ENCODE measurements at regions not wholly inside any gene's neighbourhood (a gene's known extent, or its start where the extent isn't known, plus 50 kb on each side); places are given as distances from the start of the nearest gene placed in this dataset.

GRCh38 chr9:85269811-85270210 lies 471.9 kb downstream of the AGTPBP1 start:
- H3K4me3 ChIP-seq (ENCODE audit: low read depth, low read length): no peak overlapping the region
- no peak for TF ChIP-seq CTCF (IDR thresholded peaks at IDR 0.05; ENCODE audit: control insufficient read depth, extremely low read depth, insufficient read depth)
- DNase-seq (ENCODE audit: low read depth): no peak

GRCh38 chr9:85268131-85268530 lies 473.6 kb downstream of the AGTPBP1 start:
- TF ChIP-seq CTCF (IDR thresholded peaks at IDR 0.05; ENCODE audit: control insufficient read depth, extremely low read depth, insufficient read depth): no peak
- H3K4me3 ChIP-seq (ENCODE audit: low read depth, low read length): no peak overlapping the region
- DNase-seq (ENCODE audit: low read depth): no peak

GRCh38 chr9:85264695-85265094 lies 477.1 kb downstream of the AGTPBP1 start:
- no peak for TF ChIP-seq CTCF (IDR thresholded peaks at IDR 0.05; ENCODE audit: control insufficient read depth, extremely low read depth, insufficient read depth)
- no peak overlapping the region for H3K4me3 ChIP-seq (ENCODE audit: low read depth, low read length)
- DNase-seq (ENCODE audit: low read depth): no peak

GRCh38 chr9:85263288-85263687 lies 478.5 kb downstream of the AGTPBP1 start:
- DNase-seq (ENCODE audit: low read depth): no peak
- H3K4me3 ChIP-seq (ENCODE audit: low read depth, low read length): no peak overlapping the region
- no peak for TF ChIP-seq CTCF (IDR thresholded peaks at IDR 0.05; ENCODE audit: control insufficient read depth, extremely low read depth, insufficient read depth)

GRCh38 chr9:85262333-85262732 lies 479.4 kb downstream of the AGTPBP1 start:
- TF ChIP-seq CTCF (IDR thresholded peaks at IDR 0.05; ENCODE audit: control insufficient read depth, extremely low read depth, insufficient read depth): no peak
- no peak for DNase-seq (ENCODE audit: low read depth)
- H3K4me3 ChIP-seq (ENCODE audit: low read depth, low read length): no peak overlapping the region

- no peak for TF ChIP-seq CTCF (IDR thresholded peaks at IDR 0.05; ENCODE audit: control insufficient read depth, extremely low read depth, insufficient read depth)
- DNase-seq (ENCODE audit: low read depth): no peak
Observed at GRCh38 chr9:85260275-85260845, 481.4 kb downstream of the AGTPBP1 start.

GRCh38 chr9:85258823-85259370 lies 482.9 kb downstream of the AGTPBP1 start:
- TF ChIP-seq CTCF (IDR thresholded peaks at IDR 0.05; ENCODE audit: control insufficient read depth, extremely low read depth, insufficient read depth): peak; percentile 98
- no peak for DNase-seq (ENCODE audit: low read depth)
- H3K4me3 ChIP-seq (ENCODE audit: low read depth, low read length): no peak overlapping the region

More at GRCh38 chr9:85260275-85260845, 481.4 kb downstream of the AGTPBP1 start:
- no peak overlapping the region for H3K4me3 ChIP-seq (ENCODE audit: low read depth, low read length)

Data from LNCaP clone FGC (cell line).